CD4-positive, alpha-beta T cell (primary cell): ENCODE measurements at regions not wholly inside any gene's neighbourhood (a gene's known extent, or its start where the extent isn't known, plus 50 kb on each side); places are given as distances from the start of the nearest gene placed in this dataset.
A peak's percentile ranks its signal among the peaks of the same experiment; 100 is the strongest.

ENCODE experiments used
- ATAC-seq: fragments of 200-7000 bp; cut with Tn5 transposase; one replicate; pipeline ENCODE4 v1.10.0; 2022; ENCODE audit warnings: mild to moderate bottlenecking; ENCODE audit not compliant: poor library complexity
- CTCF ChIA-PET: fragments of 350-600 bp; sonication (Branson Sonifier 250); formaldehyde crosslinking; loops from one replicate; lab custom pipeline; 2021; ENCODE audit warnings: antibody characterized with exemption, inconsistent platforms; lab: Charles Lee
- POLR2A ChIA-PET: fragments of 350-600 bp; sonication (Branson Sonifier 250); formaldehyde crosslinking; loops from one replicate; lab custom pipeline; 2021; ENCODE audit warnings: antibody characterized with exemption, inconsistent platforms; lab: Charles Lee
- DNase-seq, 14 experiments: peaks; one replicate each; pipeline ENCODE4 v3.0.0-alpha.2; 2013 to 2020; ENCODE audit warnings: mixed read lengths in 2 of 14
- H3K27ac ChIP-seq, 2 donors: one replicate each; pipeline versions ENCODE4 v1.5.1 to v1.7.0; 2013; ENCODE audit warnings: low read length in 2 of 2, low read depth in 1 of 2, mild to moderate bottlenecking in 1 of 2
- H3K27me3 ChIP-seq, 2 experiments: 1 replicate in 1 of 2; 2 replicates in 1 of 2; pipeline versions ENCODE4 v1.6.1 to v1.7.0; 2013; ENCODE audit warnings: low read length in 2 of 2, control low read depth in 1 of 2, mild to moderate bottlenecking in 1 of 2, moderate library complexity in 1 of 2; ENCODE audit not compliant: insufficient read depth in 2 of 2, control insufficient read depth in 1 of 2
- H3K36me3 ChIP-seq: one replicate; pipeline ENCODE4 v1.6.1; 2013; ENCODE audit warnings: low read length, control low read depth; ENCODE audit not compliant: insufficient read depth
- H3K4me1 ChIP-seq: one replicate; pipeline ENCODE4 v1.6.1; 2013; ENCODE audit warnings: low read length, control low read depth; ENCODE audit not compliant: insufficient read depth
- H3K4me3 ChIP-seq: one replicate; pipeline ENCODE4 v1.5.1; 2013; ENCODE audit warnings: mild to moderate bottlenecking, low read length, moderate library complexity
- H3K9me3 ChIP-seq, 2 experiments: 1 replicate in 1 of 2; 2 replicates in 1 of 2; pipeline versions ENCODE4 v1.6.1 to v1.7.0; 2013; ENCODE audit warnings: low read length in 2 of 2, mild to moderate bottlenecking in 2 of 2, control low read depth in 1 of 2, moderate library complexity in 1 of 2; ENCODE audit not compliant: control insufficient read depth in 1 of 2, insufficient read depth in 1 of 2
- H3K27ac Mint-ChIP-seq: one replicate; pipeline ENCODE4 v1.8.0; 2020; ENCODE audit warnings: mixed read lengths
- H3K27me3 Mint-ChIP-seq: one replicate; pipeline ENCODE4 v1.8.0; 2021; ENCODE audit warnings: mixed read lengths
- H3K36me3 Mint-ChIP-seq: one replicate; pipeline ENCODE4 v1.8.0; 2021; ENCODE audit warnings: low read depth, mixed read lengths
- H3K4me1 Mint-ChIP-seq: one replicate; pipeline ENCODE4 v1.8.0; 2021; ENCODE audit warnings: low read depth, mixed read lengths
- H3K4me3 Mint-ChIP-seq: one replicate; pipeline ENCODE4 v1.8.0; 2020; ENCODE audit warnings: mild to moderate bottlenecking, mixed read lengths
- H3K9me3 Mint-ChIP-seq: one replicate; pipeline ENCODE4 v1.8.0; 2020; ENCODE audit warnings: mixed read lengths
- CTCF ChIP-seq: fragments of 200-600 bp; IDR thresholded peaks from one replicate; pipeline ENCODE4 v1.8.0; 2022; ENCODE audit warnings: antibody characterized with exemption, mild to moderate bottlenecking
- intact Hi-C, 2 experiments: fragments of 100-400 bp; cut with DNase I in 1 of 2; cut with micrococcal nuclease in 1 of 2; formaldehyde crosslinking; loops; one replicate each; pipeline versions ENCODE4 v1.15.1 to v1.9.0; 2023 to 2025; cut with DNase I, micrococcal nuclease

- TF ChIP-seq CTCF, result no peak
- Mint-ChIP-seq H3K27me3 (peaks cover 11% of the 10 kb centered on the region), H3K27ac (no peak overlapping the region), H3K4me1 (no peaks in the 10 kb centered on the region), H3K4me3 (no peak overlapping the region), H3K9me3 (no peaks in the 10 kb centered on the region), H3K36me3 (no peaks in the 10 kb centered on the region)
- no peak for DNase-seq
- ChIA-PET POLR2A (no interaction called here), CTCF (no interaction called here)
- ATAC-seq, result no peak
- Histone ChIP-seq H3K27ac (no peak overlapping the region), H3K27me3 (no peaks in the 10 kb centered on the region), H3K4me3 (no peak overlapping the region), H3K4me1 (no peaks in the 10 kb centered on the region), H3K9me3 (no peaks in the 10 kb centered on the region), H3K36me3 (no peaks in the 10 kb centered on the region)
- intact Hi-C loops, result no loop called here
Measured at GRCh38 chr15:81483496-81483895, 109.5 kb upstream of the TMC3 start.

GRCh38 chr15:81481346-81481745 is 107.3 kb upstream of the TMC3 start:
- no peaks in the 10 kb centered on the region for H3K9me3 ChIP-seq
- Mint-ChIP-seq H3K4me3 (no peak overlapping the region), H3K36me3 (no peaks in the 10 kb centered on the region), H3K27me3 (peaks cover 8% of the 10 kb centered on the region), H3K4me1 (no peaks in the 10 kb centered on the region), H3K9me3 (no peaks in the 10 kb centered on the region), H3K27ac (no peak overlapping the region)
- no peaks in the 10 kb centered on the region for H3K4me1 ChIP-seq
- ChIA-PET CTCF (interaction anchor here (1.1 to 1.4 kb wide), 2 partner anchors 215 to 566 kb away, joined by 4 to 5 read pairs; no protein-coding TSS in a partner anchor), POLR2A (no interaction called here)
- no peaks in the 10 kb centered on the region for H3K27me3 ChIP-seq
- TF ChIP-seq CTCF, result no peak
- no peak overlapping the region for H3K27ac ChIP-seq
- no peak for DNase-seq
- ATAC-seq, result no peak
- intact Hi-C loops, result loop anchor here (2.0 kb wide), 3 partner anchors 567 to 717 kb away; no protein-coding TSS in a partner anchor
- H3K36me3 ChIP-seq, result no peaks in the 10 kb centered on the region
- H3K4me3 ChIP-seq, result no peak overlapping the region

GRCh38 chr15:81480645-81481053 is 106.6 kb upstream of the TMC3 start:
- peak; percentile 95 for TF ChIP-seq CTCF
- Mint-ChIP-seq H3K27me3 (peaks cover 8% of the 10 kb centered on the region), H3K9me3 (no peaks in the 10 kb centered on the region), H3K4me3 (no peak overlapping the region), H3K36me3 (no peaks in the 10 kb centered on the region), H3K27ac (no peak overlapping the region), H3K4me1 (no peaks in the 10 kb centered on the region)
- Histone ChIP-seq H3K9me3 (no peaks in the 10 kb centered on the region), H3K4me3 (no peak overlapping the region), H3K36me3 (no peaks in the 10 kb centered on the region), H3K4me1 (no peaks in the 10 kb centered on the region), H3K27ac (no peak overlapping the region), H3K27me3 (no peaks in the 10 kb centered on the region)
- ChIA-PET CTCF (interaction anchor here (1.1 to 1.4 kb wide), 2 partner anchors 214 to 567 kb away, joined by 4 to 5 read pairs; no protein-coding TSS in a partner anchor), POLR2A (no interaction called here)
- ATAC-seq (peak; percentile 44), DNase-seq (peak in 6 of 14 experiments; percentile 4 to 68 (median 38))
- intact Hi-C loops, result loop anchor here (1.0 to 2.0 kb wide), 6 partner anchors 205 to 718 kb away; no protein-coding TSS in a partner anchor
